Stimulated activated CD4-positive, alpha-beta T cell treated with anti-CD3 and anti-CD28 coated beads, Interleukin-4, amount 100 ng/mL, for 1 hour (primary cell): ENCODE measurements at regions not wholly inside any gene's neighbourhood (a gene's known extent, or its start where the extent isn't known, plus 50 kb on each side); places are given as distances from the start of the nearest gene placed in this dataset.

ENCODE experiments used
- DNase-seq: peaks from one replicate; pipeline ENCODE4 v3.0.0-alpha.2; 2020

DNA sequence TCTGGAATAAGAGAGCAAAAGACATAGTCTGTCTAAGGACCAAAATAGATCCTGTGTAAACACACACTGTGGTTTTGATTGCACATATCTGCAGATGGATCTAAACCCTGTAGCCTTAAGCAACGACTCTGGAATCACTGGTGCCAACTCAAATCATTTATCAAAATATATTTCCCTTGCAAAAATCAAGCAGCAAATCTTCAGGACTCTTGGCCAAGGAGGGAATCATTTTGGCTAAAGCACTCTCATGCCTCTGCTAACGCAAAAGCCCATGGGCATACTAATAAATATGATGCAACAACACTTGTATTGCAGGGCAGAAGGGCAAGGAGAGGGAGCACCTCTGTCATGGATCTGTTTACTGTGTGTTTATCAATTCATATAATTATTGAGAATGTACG is 155.4 kb upstream of the DUSP10 start:
- no peak for DNase-seq

DNA sequence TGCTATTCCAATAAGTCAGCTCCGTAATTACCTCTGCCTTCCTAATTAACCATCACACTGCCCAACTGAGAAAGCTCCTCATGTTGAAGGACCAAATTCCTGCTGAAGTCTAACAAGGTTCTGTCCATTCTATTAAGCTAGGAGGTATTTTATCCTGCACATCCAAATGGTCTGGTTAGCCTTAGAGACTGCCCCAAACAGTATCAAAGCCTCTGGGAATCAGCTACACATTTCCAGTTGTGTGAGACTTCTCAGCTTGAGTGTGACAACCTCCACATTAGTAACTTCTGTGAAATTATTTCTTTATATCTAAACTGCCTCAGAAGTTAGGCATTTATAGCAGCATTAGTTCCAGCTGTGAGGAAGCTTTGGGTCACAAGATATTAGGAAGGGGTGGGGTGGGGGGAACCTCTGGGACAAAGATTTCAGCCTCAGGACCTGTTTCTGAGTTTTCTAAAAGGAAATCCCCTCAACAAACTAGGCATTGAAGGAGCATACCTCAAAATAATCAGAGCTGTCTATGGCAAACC is 150.5 kb upstream of the DUSP10 start:
- no peak for DNase-seq

DNA sequence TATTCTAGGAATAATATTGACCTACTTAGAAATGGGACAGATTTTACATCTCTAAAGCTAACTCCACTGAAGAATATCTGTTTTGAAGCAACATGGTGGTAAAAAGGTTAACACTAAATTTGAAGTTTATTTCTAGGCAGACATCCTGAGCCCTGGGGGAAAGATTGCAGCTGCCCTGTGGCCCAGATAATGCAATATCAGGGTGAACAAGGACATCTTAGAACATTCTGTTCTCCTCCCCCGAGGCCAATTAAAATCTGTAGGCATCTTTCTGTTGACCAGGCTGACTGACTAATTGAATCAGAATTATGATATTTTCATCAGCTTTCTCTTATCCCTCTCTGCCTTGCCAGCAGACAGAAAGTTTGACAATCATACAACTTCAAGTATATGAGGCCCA is 149.8 kb upstream of the DUSP10 start:
- DNase-seq, result no peak

DNA sequence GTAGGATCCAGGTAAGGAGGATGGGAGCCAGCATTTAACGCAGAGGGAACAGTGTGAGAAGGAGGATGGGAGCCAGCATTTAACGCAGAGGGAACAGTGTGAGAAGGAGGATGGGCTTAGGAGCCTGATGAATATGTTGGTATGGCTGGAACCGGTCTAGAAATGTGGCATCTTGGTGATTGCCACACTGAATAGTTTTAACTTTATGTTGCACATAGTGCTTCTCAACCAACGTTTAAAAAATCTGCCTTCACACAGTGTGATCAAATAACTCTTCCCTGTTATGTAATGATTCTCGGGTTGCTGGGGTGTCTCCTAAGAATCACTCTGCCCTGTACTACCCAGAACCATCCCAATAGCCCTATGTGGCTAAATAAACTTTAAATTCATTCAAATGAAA is 146.9 kb upstream of the DUSP10 start:
- DNase-seq, result no peak

DNA sequence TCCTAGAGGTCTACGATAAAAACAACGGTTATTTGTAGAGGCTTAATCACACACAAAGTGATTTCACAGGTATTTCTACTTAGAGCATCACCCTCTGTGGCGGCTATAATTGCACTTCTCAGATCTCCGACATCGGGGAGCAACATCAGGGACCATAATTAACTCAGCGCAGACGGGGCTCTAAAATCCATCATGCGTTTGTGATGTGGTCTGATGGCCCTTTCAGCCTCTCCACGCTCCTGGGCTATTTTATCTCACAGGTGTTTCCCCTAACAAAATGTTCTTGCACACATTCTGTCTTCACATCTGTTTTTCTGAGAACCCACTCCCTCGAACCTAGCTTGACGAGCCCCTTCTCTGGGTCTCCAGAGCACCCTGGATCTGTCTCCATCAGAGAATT is 146.3 kb upstream of the DUSP10 start:
- no peak for DNase-seq

DNA sequence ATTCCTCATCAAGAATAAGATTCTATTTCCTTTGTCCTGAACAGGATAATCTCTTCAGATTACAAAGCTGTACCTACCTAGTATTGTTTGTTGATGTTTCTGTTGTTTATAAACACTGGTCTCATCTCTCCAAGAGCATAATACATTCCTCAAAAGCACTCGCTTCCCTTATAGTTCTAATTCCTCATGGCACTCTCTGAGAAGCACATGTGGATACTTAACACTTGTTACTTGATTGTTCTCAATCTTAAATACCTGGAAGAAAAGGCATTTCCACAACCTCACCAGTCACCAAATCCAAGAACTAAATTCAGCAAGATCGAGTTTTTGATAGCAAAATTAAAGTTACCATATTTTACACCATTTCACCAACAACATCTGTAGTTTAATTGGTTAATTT is 145.9 kb upstream of the DUSP10 start:
- DNase-seq, result no peak

DNA sequence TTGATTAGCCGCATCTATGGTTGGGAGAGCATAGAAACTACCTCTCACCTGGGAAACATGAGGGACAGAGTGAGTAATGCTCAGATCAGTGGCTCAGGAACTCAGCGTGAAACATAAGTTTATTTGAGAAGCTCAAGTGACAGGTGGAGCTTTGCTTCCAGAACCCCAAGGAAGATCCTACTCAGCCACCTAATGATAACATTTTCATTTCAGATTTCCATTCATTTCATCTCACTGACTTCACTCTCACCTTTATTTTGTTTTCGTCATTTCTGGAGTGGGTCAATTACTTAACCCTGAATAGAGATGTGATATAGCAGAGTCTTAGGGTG is 145.5 kb upstream of the DUSP10 start:
- DNase-seq, result no peak

DNA sequence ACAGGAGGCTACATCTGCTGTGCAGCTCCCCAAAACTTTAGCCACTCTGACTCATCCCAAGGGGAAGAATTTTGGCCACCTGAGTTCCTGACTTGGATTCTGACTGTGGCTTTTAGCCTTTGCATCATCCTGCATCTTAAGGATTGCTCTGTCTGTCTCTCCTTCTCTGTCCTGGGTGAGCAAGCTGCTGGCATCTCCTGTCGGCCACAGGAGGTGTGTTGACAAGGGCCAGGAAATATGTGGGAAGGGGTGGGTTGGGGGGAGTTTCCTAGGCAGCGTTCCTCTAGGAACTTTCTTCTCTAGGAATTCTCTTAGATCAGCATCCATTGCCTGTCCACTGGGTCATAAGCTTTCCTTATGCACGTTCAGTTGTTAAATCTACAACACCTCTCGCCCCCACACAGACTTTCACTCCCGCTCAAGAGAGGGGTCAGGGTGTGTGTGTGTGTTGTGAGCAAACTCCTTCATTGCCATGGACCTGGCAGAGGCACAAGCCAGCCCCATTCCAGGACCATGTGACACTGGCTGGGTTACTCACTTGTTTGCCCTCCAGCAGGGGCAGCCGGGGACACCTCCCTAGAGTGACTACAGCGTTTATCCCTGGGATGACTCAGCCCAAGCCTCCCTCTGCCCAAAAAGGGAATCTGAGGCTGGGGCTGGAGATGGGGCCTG is 145.0 kb upstream of the DUSP10 start:
- no peak for DNase-seq

DNA sequence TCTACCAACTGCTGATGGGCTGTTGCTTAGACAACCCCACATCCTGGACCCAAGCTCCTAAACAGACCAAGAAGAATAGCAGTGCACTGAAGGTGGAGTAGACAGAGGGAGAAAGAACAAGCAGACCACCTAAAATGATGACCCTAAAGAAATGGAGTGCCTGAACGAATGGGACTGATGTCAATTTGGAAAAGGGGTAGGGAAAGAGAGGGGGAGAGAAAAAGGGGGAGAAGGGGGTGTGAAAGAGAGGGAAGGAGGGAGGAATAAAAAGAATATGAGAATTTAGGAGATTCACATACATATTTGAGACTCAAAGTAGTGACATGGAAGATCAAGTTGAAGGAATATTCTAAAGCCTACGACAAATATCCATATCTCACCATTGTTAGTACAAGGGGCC is 144.4 kb upstream of the DUSP10 start:
- DNase-seq, result no peak

DNA sequence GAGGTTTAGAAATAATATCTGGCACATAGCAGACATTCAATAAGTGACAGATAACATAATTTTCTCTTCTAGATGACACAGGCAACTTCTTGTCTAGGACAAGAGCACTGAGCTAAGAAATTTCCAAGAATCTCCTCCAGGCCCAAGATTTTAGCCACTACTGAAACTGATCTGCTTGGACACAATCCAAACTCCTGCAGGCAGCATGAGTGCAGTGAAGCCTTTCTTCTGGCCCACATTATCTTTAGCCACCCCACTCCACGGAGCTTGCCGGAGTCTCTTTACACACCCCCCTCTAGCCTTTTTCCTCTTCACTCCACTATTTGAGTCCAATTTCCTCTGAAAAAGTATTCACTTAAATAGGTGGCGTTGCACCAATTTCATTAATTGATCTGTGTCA is 142.9 kb upstream of the DUSP10 start:
- no peak for DNase-seq

DNA sequence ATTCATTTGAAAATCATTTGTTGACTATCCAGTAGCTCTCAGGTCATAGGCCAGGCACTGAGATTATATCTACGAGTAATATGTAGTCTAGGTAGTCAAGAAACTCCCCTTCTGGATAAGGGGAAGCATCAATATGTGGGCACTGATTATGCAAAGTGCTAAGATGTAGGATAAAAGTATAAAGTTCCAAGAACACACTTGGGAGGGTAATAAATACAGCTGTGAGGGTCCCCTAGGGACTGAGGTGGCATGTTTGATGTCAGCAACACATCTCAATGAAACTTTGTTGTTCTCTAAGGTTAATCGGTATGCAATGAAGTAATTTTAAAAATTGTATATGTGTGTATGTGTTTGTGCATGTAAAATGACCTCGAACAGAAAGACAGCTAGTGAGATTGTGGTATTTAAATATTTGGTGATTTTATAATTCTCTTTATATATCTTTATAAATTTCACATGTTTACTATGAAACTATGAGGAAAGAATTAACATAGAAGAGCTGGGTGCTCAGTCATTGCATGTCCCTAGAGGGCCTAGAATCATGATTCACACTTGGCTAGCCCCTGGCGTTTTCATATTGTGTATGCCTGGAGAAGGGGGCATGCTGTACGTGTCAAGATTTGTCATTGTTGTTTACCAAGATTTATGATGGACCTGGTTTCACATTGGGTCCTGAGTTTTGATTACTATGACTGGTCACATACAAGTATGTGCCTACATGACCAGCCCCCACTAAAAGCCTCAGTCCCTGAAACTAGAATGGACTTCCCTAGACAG is 140.1 kb upstream of the DUSP10 start:
- DNase-seq, result no peak

DNA sequence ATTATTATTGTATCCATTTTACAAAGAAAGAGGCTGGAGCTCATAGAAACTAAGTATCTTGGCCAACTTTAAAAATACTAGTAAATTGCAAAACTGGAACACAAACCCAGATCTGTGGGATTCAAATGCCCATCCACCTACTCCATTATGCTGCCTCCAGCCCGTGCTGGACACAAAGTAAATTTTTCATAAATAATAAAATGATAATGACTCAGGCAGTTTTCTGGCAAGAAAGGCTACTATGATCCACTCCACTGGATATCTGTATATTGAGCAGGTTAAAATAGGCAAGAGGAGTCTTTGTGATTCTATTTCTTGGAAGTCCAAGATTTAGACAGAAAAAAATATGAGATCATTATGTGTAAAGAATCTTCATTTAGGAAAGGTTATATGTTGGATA is 138.3 kb upstream of the DUSP10 start:
- DNase-seq, result no peak

DNA sequence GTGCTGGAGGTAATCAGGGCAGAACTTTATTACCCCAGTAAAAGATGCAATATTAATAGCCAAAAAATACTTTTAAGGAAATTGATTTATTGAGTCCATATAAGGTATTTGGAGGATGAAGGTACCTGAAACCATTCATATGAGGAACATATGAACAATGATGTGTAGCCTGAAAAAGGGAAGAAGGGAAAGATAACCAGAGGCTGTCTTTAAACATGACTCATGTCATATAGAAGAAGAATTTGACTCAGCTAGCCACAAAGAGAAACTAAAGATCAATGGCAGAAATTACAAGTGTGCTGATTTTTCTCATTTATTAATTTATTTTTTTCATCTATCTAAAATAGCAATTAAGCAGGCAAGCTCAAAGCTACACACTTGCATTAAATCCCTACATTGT is 136.2 kb upstream of the DUSP10 start:
- no peak for DNase-seq

DNA sequence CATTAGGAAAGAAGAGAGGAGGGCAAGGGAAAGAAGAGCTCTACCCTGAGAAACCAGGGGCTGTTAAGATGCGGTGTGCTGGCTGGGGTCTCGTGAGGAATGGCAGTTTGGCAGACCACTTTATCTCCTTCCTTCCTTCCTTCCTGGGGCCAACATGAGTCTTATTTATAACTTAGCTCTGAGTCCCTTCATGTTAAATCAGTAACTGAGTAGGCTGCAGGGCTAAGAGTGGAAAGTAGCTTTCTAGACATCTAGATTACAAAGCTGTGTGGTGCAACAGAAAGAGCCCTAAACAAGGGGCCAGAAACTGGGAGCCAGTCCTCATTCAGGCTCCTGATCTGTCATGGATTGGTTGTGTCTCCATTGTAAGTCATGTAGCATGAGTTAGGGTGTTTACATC is 135.4 kb upstream of the DUSP10 start:
- no peak for DNase-seq

DNA sequence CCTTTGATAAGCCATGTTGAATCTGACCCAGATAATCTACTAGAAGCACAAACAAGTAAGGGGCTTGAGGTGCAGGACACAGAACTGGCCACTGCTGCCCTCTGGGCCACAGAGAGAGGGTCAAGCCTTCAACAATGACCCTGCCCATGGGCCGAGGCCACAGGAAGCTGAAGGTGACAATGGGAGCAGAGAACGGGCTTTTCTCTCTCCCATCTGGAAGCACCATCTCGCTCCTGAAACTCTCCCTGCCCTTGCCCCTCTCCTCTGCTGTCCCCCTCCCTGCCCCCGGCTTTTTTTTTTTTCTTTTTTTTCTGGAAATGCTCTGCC is 133.1 kb upstream of the DUSP10 start:
- no peak for DNase-seq

DNA sequence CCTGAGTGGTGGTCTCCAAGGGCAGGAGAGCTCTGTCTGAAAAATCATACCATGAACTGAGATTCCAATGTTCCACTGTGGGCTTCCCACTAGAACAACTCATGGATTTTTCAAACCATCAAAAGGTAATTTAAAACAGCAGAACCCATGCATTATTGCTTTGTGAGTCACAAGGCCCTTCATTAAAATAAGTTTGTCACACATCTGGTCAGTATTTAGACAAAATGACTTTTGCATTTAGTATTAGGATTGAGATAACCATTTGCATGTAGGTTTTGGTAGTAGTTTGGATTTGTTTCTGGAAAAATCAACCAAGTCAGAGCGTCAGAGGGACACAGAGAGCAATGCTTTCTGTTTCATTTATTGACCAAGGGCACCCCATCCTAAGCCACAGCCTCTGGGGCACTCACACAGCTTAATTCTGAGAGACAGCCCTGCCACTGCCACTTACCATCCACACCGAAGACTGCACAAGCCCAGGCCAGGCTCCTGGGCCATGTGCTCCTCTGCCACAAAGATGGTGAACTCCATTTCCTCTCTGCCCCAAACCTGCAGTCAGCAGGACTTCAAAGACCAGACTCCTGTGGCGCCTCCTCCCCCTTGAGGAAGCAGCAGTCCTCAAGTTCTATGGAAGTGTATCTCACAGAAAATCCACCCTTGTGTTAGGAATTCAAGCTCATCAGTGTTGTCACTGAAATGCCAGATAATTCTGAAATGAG is 132.6 kb upstream of the DUSP10 start:
- DNase-seq, result no peak

DNA sequence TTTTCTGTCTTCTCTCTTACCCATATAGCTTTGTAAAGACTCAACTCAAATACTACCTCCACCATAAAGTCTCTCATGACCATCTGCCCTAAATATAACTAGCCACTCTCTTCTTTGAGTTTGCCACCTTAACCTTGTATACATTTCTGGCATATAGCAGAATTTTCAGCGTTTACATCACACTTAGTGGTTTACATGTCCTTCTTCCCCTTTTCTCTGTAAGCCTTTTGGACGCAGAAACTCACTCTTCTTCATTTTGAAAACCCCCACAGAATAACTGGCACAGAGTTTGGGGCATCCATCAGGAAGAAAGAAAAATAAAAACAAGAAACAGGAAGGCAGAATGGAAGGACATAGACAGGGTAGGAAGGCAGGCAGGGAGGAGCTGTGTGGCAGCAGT is 131.8 kb upstream of the DUSP10 start:
- no peak for DNase-seq

DNA sequence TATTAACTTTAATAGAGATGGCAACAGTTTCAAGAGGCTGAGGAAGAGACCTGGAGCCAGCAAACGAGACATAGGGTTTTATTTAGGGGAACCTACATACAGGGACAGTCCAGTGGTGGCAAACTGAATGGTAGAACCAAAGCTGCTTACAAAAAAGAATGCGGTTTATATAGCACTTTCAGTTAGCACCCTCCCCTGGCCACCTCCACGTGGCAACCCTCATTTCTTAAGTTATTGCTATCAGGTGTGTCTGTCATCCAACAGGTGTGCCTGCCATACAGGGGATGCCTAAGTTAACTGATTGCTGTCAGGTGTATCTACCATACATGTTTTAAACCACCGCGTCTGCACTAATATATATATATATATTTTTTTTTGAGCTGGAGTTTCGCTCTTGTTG is 129.2 kb upstream of the DUSP10 start:
- DNase-seq, result no peak

DNA sequence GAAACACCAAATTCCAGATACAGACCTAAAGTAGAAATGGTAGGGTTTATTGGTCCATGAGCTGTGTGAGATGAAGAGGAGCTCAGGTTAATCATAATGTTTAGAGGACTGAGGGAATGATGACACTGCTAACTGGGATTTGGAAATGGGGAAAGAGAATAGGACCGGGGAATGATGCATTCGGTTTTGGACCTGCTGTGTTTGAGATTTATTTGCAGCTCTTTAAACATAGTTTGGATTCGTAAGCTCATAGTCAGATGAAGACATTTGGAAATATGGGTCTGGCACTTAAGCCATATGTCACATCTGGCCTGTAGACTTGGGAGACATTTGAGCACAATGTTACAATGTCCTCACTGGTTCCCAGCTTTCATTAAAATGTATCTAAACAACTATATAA is 127.9 kb upstream of the DUSP10 start:
- no peak for DNase-seq

DNA sequence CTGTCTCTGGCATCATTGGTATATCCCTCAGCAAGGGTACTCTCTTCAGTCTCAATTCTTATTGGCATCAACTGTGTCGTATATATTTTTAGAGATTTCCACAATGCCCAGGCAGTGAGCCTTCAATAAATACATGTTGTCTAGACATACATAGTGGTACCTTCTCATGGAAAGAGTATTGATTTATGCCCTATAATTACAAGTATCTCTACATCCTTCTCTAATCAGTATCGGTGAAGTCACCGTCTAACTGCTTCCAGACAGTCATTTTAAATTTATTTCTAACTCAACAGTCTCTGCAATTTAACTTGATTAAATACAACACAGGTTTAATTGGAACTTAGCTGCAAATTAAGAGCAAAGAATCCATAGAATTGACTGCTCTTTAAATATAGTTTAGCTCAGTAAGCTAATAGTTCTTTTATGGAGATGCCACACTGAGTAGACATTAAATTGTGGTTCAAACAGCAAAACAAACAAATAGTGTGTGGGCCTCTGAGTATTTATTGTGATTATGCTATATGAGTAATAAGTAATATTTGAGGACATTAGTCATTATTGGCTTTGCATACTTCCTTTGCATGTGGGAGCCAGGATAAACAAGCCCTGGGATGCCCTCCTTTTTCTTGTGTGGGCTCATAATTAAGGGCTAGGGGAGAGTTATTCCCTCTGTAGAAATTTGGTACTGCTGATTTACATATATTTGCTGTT is 126.9 kb upstream of the DUSP10 start:
- no peak for DNase-seq

DNA sequence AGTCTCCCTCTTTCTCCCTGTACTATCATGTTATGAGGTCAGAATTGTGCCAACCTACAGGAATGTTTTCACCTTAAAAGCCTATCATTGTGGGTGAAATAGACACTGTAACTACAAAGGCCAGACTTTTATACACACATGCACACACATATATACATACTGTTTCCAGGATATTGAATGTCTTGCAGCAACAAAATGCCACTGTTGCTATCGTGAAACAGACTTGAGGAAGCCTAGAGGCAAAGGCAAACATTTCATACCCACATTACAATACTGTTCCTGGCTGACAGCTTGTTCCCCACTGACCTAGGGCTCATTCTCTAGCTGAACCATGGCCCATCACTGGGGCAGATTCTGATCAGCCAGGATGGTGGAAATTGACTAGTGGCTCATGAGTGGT is 125.1 kb upstream of the DUSP10 start:
- no peak for DNase-seq

DNA sequence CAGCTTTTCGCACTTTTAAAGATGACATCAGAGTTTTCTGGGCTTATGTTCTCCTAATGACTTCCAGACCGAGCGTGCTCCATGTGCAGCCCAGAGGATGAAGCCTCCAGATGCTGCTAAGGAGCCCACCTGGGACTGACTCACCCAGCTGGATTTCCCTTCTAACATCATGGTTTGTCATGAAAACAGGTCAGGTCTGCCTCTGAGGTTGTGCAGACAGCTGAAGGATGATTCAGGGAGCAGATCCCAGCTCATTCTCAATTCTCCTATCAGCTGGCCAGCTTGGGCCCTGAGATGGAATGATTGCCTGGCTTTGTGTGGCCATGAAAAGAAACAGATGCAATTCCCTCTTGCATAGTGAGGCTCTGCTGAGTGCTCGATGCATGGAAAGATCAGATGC is 123.9 kb upstream of the DUSP10 start:
- DNase-seq, result no peak

DNA sequence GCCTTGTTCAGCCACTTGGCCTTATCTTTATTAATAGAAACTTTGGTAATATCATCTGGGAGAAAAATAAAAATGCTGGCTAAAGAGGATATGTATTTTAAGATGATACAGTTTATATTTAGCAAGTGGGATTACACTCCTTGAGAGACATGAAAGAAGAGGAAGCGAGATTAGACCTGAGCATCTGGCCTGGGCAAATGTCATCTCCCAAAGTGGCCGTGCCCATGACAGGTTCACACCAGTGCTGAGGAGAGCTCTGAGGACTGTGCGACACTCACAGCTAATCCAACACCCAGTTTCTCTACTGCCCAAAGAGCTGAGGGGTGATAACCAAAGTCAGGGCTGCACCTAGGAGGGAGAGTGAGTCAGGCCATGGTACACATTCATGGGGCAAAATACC is 121.7 kb upstream of the DUSP10 start:
- no peak for DNase-seq

DNA sequence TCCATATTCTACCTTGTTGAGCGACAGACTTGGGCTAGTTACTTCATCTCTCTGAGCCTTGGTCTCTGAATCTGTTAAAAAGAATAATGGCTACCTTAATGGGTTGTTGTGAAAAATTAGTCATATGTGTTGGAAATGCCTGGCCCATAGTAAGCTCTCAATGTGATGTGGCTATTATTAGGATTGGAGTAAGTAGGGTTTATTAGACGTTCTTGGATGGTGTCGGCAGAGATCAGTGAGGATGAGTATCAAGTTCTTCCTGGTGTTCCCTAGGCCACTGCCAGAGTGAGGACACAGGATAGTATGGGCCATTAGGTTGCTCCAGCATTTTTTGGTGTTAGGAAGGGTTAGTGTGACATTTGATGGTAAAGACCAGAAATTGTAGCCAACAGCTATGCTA is 121.1 kb upstream of the DUSP10 start:
- DNase-seq, result no peak
